AG04450 (cell line): ENCODE measurements at regions not wholly inside any gene's neighbourhood (a gene's known extent, or its start where the extent isn't known, plus 50 kb on each side); places are given as distances from the start of the nearest gene placed in this dataset.

Source experiments
- CTCF ChIA-PET: fragments of 300-600, 350-600 bp; formaldehyde crosslinking; extraction: SDS; loops from one replicate; lab custom pipeline; 2022; ENCODE audit warnings: antibody characterized with exemption, inconsistent platforms; lab: Charles Lee
- POLR2A ChIA-PET: fragments of 350-600 bp; formaldehyde crosslinking; extraction: SDS; loops from one replicate; lab custom pipeline; 2021; ENCODE audit warnings: antibody characterized with exemption, inconsistent platforms; lab: Yijun Ruan, JAX
- DNase-seq: peaks from one replicate; pipeline ENCODE4 v3.0.0-alpha.2; 2011; ENCODE audit warnings: low read depth, low spot score
- H3K27ac ChIP-seq: one replicate; pipeline ENCODE4 v1.5.1; 2012; ENCODE audit warnings: low read depth, low read length, control low read depth
- H3K27me3 ChIP-seq: one replicate; pipeline ENCODE4 v1.6.0; 2012; ENCODE audit warnings: low read length; ENCODE audit not compliant: control insufficient read depth, insufficient read depth
- H3K4me3 ChIP-seq: 2 replicates; pipeline ENCODE4 v1.5.1; 2011; ENCODE audit warnings: mild to moderate bottlenecking, low read depth, low read length, control low read depth
- H3K9me3 ChIP-seq: 2 replicates; pipeline ENCODE4 v1.5.1; 2012; ENCODE audit warnings: low read length; ENCODE audit not compliant: control insufficient read depth, insufficient read depth
- CTCF ChIP-seq: IDR thresholded peaks from 2 replicates; pipeline ENCODE4 v1.5.1; 2011; ENCODE audit warnings: low read depth, low read length, control low read depth, inconsistent platforms

- H3K9me3 ChIP-seq = no peaks in the 10 kb centered on the region
- H3K27ac ChIP-seq = no peak overlapping the region
- H3K27me3 ChIP-seq = peaks cover 58% of the 10 kb centered on the region
- CTCF ChIA-PET = interaction anchor here (1.0 to 1.9 kb wide), 3 partner anchors 11 to 99 kb away, joined by 3 to 8 read pairs (median 4); no protein-coding TSS in a partner anchor
- POLR2A ChIA-PET = no interaction called here
- no peak for DNase-seq
- TF ChIP-seq CTCF = no peak
- no peak overlapping the region for H3K4me3 ChIP-seq
These were observed 165.2 kb upstream of the HES1 start for GRCh38 chr3:193970773-193971206.

DNA sequence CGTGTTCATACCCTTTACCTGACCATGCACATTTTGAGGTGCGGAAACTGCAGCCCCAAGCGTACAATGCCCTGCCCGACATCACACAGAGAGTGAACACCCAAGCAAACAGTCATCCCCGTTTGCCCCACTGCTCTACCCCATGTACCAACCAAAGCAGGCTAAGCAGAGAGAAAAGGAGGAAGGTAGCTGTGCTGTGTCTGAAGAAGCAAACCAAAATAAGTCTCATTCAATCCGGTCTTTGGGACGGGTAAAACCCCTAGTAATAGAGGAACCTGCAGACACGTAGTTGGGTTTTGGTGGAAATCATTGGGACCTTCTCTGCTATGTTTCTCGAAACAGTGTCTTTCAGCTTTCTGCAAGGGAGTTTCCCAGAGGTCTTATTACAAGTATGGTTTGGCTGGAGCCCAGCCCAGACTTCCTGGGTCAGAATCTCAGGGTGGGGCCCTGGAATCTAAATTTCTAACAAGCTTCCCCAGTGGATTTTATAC is 164.6 kb upstream of the HES1 start:
- POLR2A ChIA-PET = no interaction called here
- no peak overlapping the region for H3K27ac ChIP-seq
- TF ChIP-seq CTCF = no peak
- H3K4me3 ChIP-seq = no peak overlapping the region
- H3K9me3 ChIP-seq = no peaks in the 10 kb centered on the region
- DNase-seq = no peak
- peaks cover 53% of the 10 kb centered on the region for H3K27me3 ChIP-seq
- CTCF ChIA-PET = interaction anchor here (1.4 kb wide), 1 partner anchor 11 kb away, joined by 3 read pairs; no protein-coding TSS in a partner anchor

DNA sequence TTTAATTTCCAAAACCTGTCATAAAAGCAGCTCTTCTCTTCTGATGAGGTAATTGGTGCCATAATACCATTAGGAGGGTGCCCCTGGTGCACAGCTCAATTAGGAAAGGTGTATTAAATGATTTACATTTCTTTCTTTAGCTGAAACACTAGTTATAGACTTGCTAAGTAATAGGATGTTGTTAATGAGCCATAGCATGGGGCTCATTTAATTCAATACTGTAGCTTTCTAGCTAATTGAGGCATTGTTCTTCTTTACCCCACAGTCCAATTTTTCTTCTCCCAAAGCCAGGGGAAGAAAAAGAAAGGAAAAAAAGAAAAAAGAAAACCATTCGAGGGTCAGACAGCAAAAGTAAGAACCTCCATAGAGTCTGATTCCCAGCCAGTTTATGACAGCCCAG is 164.0 kb upstream of the HES1 start:
- DNase-seq = no peak
- H3K9me3 ChIP-seq = no peaks in the 10 kb centered on the region
- H3K27me3 ChIP-seq = peaks cover 54% of the 10 kb centered on the region
- CTCF ChIA-PET = interaction anchor here (1.4 kb wide), 1 partner anchor 12 kb away, joined by 3 read pairs; no protein-coding TSS in a partner anchor
- no peak for TF ChIP-seq CTCF
- H3K27ac ChIP-seq = no peak overlapping the region
- POLR2A ChIA-PET = no interaction called here
- H3K4me3 ChIP-seq = no peak overlapping the region

DNA sequence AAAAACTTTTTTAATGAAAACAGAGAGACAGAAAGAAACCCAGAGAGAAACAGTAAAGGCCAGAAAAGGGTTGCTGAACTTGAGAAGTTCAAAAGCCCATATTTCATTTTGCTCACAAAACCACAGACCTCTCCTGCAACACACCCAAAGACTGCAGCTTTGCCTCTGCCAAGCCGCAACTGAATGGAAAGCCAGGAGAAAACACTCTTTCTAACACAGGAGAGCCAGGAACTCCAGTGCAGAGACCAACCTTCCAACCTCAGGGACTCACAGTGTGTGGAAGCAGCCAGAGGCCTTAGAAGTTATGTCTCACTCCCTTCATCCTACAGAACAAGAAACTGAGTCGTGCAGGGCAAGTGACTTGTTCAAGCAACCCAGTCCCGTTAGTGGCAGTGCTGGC is 163.1 kb upstream of the HES1 start:
- DNase-seq = no peak
- no peaks in the 10 kb centered on the region for H3K9me3 ChIP-seq
- ChIA-PET POLR2A (no interaction called here), CTCF (no interaction called here)
- no peak overlapping the region for H3K4me3 ChIP-seq
- peaks cover 62% of the 10 kb centered on the region for H3K27me3 ChIP-seq
- no peak overlapping the region for H3K27ac ChIP-seq
- TF ChIP-seq CTCF = no peak

- DNase-seq = no peak
- Histone ChIP-seq H3K27ac (no peak overlapping the region), H3K27me3 (peaks cover 69% of the 10 kb centered on the region), H3K9me3 (no peaks in the 10 kb centered on the region), H3K4me3 (no peak overlapping the region)
- no peak for TF ChIP-seq CTCF
- CTCF ChIA-PET = no interaction called here
- POLR2A ChIA-PET = no interaction called here
These were observed 161.7 kb upstream of the HES1 start for GRCh38 chr3:193974191-193974652.
